ENCODE measurements at regions not wholly inside any gene's neighbourhood (a gene's known extent, or its start where the extent isn't known, plus 50 kb on each side); places are given as distances from the start of the nearest gene placed in this dataset.

GRCh38 chr4:10354225-10354624, 103.0 kb downstream of the ZNF518B start:
- Histone ChIP-seq H3K36me3 (ENCODE audit: insufficient read depth, low read length) (no peaks in the 10 kb centered on the region), H3K9me3 (ENCODE audit: low read depth, low read length) (no peaks in the 10 kb centered on the region), H3K79me2 (ENCODE audit: insufficient read depth, low read length) (no peaks in the 10 kb centered on the region), H3K27ac (ENCODE audit: low read depth, low read length) (no peak overlapping the region), H4K20me1 (ENCODE audit: insufficient read depth, low read length) (no peaks in the 10 kb centered on the region), H3K4me1 (ENCODE audit: insufficient read depth, low read length) (no peaks in the 10 kb centered on the region), H3K27me3 (ENCODE audit: insufficient read depth, low read length) (no peaks in the 10 kb centered on the region), H3K4me2 (ENCODE audit: insufficient read depth, low read length) (no peak overlapping the region), H2AFZ (ENCODE audit: low read length) (no peak overlapping the region), H3K4me3 (ENCODE audit: insufficient read depth, low read length) (no peak overlapping the region)
- TF ChIP-seq CTCF (IDR thresholded peaks at IDR 0.05; ENCODE audit: extremely low read depth, low read depth, low read length), result no peak
- DNase-seq (ENCODE audit: insufficient read length, low spot score, missing footprints), result no peak

GRCh38 chr4:10353110-10353509, 104.1 kb downstream of the ZNF518B start:
- no peak overlapping the region for H3K4me2 ChIP-seq (ENCODE audit: insufficient read depth, low read length)
- no peak overlapping the region for H3K4me3 ChIP-seq (ENCODE audit: insufficient read depth, low read length)
- no peaks in the 10 kb centered on the region for H3K36me3 ChIP-seq (ENCODE audit: insufficient read depth, low read length)
- no peaks in the 10 kb centered on the region for H4K20me1 ChIP-seq (ENCODE audit: insufficient read depth, low read length)
- no peak overlapping the region for H2AFZ ChIP-seq (ENCODE audit: low read length)
- no peaks in the 10 kb centered on the region for H3K27me3 ChIP-seq (ENCODE audit: insufficient read depth, low read length)
- no peaks in the 10 kb centered on the region for H3K79me2 ChIP-seq (ENCODE audit: insufficient read depth, low read length)
- H3K27ac ChIP-seq (ENCODE audit: low read depth, low read length), result no peak overlapping the region
- H3K4me1 ChIP-seq (ENCODE audit: insufficient read depth, low read length), result no peaks in the 10 kb centered on the region
- DNase-seq (ENCODE audit: insufficient read length, low spot score, missing footprints), result no peak
- TF ChIP-seq CTCF (IDR thresholded peaks at IDR 0.05; ENCODE audit: extremely low read depth, low read depth, low read length), result no peak
- H3K9me3 ChIP-seq (ENCODE audit: low read depth, low read length), result no peaks in the 10 kb centered on the region

GRCh38 chr4:10348241-10348640, 109.0 kb downstream of the ZNF518B start:
- Histone ChIP-seq H3K4me3 (ENCODE audit: insufficient read depth, low read length) (no peak overlapping the region), H3K27ac (ENCODE audit: low read depth, low read length) (no peak overlapping the region), H3K9me3 (ENCODE audit: low read depth, low read length) (no peaks in the 10 kb centered on the region), H3K4me1 (ENCODE audit: insufficient read depth, low read length) (no peaks in the 10 kb centered on the region), H3K79me2 (ENCODE audit: insufficient read depth, low read length) (no peaks in the 10 kb centered on the region), H3K36me3 (ENCODE audit: insufficient read depth, low read length) (no peaks in the 10 kb centered on the region), H3K27me3 (ENCODE audit: insufficient read depth, low read length) (no peaks in the 10 kb centered on the region), H4K20me1 (ENCODE audit: insufficient read depth, low read length) (no peaks in the 10 kb centered on the region), H3K4me2 (ENCODE audit: insufficient read depth, low read length) (no peak overlapping the region), H2AFZ (ENCODE audit: low read length) (no peak overlapping the region)
- DNase-seq (ENCODE audit: insufficient read length, low spot score, missing footprints), result no peak
- TF ChIP-seq CTCF (IDR thresholded peaks at IDR 0.05; ENCODE audit: extremely low read depth, low read depth, low read length), result no peak

- Histone ChIP-seq H2AFZ (ENCODE audit: low read length) (no peak overlapping the region), H3K4me2 (ENCODE audit: insufficient read depth, low read length) (no peak overlapping the region)
- no peak for DNase-seq (ENCODE audit: insufficient read length, low spot score, missing footprints)
Measured at GRCh38 chr4:10347815-10348214, 109.4 kb downstream of the ZNF518B start.

More at GRCh38 chr4:10347815-10348214, 109.4 kb downstream of the ZNF518B start:
- no peaks in the 10 kb centered on the region for H3K9me3 ChIP-seq (ENCODE audit: low read depth, low read length)
- no peak overlapping the region for H3K27ac ChIP-seq (ENCODE audit: low read depth, low read length)
- no peak for TF ChIP-seq CTCF (IDR thresholded peaks at IDR 0.05; ENCODE audit: extremely low read depth, low read depth, low read length)
- H4K20me1 ChIP-seq (ENCODE audit: insufficient read depth, low read length), result no peaks in the 10 kb centered on the region
- H3K79me2 ChIP-seq (ENCODE audit: insufficient read depth, low read length), result no peaks in the 10 kb centered on the region
- no peaks in the 10 kb centered on the region for H3K27me3 ChIP-seq (ENCODE audit: insufficient read depth, low read length)
- H3K36me3 ChIP-seq (ENCODE audit: insufficient read depth, low read length), result no peaks in the 10 kb centered on the region
- no peaks in the 10 kb centered on the region for H3K4me1 ChIP-seq (ENCODE audit: insufficient read depth, low read length)
- no peak overlapping the region for H3K4me3 ChIP-seq (ENCODE audit: insufficient read depth, low read length)

Measured in osteoblast (primary cell).